ENCODE measurements at regions not wholly inside any gene's neighbourhood (a gene's known extent, or its start where the extent isn't known, plus 50 kb on each side); places are given as distances from the start of the nearest gene placed in this dataset.

DNA sequence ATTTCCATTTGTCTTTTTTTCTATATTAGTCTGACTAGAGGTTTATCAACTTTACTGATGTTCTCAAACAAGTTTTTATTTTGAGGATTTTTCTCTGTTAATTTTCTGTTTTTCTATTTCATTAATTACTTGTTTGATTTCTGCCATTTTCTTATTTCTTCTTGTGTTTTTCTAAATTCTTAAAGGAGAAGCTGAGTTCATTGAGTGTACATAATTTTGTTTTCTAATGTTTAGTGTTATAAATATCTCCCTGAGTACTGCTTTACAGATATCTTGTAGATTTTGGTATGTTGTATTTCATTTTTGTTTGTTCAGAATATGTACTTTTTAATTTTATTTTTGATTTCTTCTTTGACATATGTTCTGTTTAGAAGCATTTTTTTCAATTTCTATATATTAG, 1404.3 kb upstream of the MIR17HG start:
- intact Hi-C loops (cut with DNase I) = no loop called here
- ATAC-seq (no peak), DNase-seq (ENCODE audit: low spot score) (no peak)

DNA sequence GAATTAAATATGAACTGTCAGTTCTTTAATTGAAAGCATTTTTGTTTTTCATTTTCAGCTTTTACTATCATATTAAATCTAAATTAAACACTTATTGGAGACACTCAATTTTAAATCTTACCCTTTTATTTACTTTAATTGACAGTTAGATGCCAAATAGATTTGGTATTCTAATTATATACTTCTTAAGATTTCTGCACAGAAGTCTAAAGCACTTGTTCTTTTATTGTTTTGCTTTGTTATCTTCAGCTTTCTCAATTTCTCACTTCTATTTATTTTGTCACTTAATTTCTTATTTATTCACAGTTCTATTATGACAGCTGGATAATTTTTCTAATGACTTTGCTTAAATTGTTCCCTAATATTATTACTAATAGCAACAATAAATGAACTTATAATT, 1397.3 kb upstream of the MIR17HG start:
- intact Hi-C loops (cut with DNase I) = no loop called here
- DNase-seq (ENCODE audit: low spot score) = no peak
- no peak for ATAC-seq

DNA sequence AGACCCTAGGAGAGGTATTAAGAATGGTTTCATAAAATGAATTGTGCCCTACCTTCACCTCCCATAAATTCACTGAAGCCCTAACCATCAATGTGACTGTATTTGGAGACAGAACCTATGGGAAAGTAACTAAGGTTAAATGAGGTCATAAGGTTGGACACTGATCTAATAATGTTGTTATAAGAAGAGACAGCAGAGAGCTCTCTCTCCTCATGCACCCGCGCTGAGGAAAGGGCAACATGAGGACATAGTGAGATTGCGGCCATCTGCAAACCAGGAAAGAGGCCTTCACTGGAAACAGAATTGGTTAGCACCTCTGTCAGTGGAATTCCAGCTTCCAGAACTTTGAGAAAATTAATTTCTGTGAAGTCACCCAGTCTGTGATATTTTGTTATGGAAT, 1396.1 kb upstream of the MIR17HG start:
- DNase-seq (ENCODE audit: low spot score) = no peak
- no peak for ATAC-seq
- intact Hi-C loops (cut with DNase I) = no loop called here

DNA sequence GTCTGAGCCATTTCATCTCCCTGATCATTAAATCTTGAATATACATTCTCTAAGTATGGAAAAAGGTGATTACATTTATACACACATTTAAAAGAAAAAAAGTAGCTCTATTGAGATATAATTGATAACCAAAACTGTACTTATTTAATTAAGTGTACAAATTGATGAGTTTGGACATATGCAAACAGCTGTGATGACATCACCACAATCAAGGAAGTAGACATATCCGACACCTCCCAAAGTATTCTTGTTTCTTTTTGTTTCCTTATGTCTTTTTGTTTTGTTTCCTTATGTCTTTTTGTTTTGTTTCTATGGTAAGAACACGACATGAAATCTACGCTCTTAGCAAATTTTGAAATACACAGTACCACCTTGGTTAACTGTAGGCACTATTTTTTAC, 1393.9 kb upstream of the MIR17HG start:
- no peak for ATAC-seq
- intact Hi-C loops (cut with DNase I) = no loop called here
- no peak for DNase-seq (ENCODE audit: low spot score)

DNA sequence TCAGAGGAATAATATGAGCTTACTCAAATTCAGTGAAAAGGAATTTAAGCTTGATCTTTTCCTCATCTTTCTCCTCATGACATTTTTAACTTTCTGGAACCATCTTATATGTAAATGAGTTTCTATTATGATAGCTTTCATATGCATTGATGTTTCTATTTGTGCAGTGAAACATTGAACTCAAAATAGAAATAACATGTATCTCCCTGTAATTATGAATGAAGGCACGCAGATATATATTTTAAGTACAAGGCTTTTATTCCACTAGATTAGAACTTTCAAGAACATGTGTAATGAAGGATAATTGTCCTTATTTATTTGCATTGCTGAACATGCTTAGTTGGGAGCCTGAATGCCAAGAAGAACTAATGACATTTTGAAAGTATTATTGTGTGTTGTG, 1391.7 kb upstream of the MIR17HG start:
- DNase-seq (ENCODE audit: low spot score) = no peak
- intact Hi-C loops (cut with DNase I) = no loop called here
- ATAC-seq = no peak

DNA sequence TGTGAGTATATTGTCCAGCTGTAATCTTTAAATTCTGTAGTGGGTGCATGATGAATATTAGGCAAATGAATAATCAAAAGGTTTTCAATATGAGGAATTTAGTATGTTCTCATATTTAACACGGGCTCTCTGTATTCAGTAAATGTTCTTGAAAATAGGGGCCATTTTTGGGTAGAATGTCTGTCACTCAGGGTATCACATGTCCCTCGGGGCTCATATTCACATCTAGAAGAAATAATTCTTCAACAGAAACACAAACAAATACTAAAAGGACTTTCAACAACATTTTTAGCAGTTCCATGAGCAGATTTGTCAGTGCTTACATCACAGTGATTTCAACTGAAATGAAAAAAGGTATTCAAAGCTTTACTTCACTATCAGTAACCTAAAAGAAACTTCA, 1388.4 kb upstream of the MIR17HG start:
- intact Hi-C loops (cut with DNase I) = no loop called here
- no peak for DNase-seq (ENCODE audit: low spot score)
- ATAC-seq = no peak

DNA sequence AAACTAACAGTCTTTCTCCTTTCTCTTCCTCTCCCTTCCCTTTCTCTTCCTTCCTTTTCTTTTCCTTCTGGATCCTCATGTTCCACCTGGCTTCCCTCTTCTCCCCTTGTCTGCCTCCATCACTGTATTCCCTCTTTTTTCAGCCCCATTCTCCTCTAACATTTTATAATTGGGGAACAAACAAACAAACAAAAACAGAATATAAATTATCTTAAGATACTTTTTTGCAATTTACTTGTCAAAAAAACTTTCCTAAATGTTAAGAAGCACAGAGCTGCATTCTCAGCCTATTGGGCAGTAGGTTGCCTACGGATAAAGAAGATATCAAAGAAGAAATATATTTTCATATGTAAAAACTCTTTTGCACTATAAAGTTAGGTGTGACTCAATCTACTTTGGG, 1382.2 kb upstream of the MIR17HG start:
- DNase-seq (ENCODE audit: low spot score) (no peak), ATAC-seq (no peak)
- intact Hi-C loops (cut with DNase I) = no loop called here

DNA sequence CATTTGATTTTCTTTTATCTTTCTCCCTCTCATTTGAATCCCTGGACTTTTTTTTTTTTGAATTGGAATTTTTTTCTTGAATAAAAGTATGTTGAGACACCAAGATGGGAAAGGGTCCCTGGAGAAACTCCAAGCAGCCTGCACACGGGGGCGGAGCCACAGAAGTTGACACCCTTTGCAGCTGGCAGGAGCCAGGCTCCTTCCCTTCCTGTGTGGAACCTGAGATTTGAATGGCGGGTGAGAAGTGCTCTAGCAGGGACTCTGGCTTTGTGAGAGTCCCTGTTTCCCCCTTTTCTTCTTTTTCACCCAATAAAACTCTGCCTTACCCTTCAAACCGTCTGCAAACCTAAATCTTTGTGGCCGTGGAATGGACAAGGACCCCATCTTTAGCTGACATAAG, 1381.0 kb upstream of the MIR17HG start:
- intact Hi-C loops (cut with DNase I) = no loop called here
- DNase-seq (ENCODE audit: low spot score) = no peak
- ATAC-seq = no peak

DNA sequence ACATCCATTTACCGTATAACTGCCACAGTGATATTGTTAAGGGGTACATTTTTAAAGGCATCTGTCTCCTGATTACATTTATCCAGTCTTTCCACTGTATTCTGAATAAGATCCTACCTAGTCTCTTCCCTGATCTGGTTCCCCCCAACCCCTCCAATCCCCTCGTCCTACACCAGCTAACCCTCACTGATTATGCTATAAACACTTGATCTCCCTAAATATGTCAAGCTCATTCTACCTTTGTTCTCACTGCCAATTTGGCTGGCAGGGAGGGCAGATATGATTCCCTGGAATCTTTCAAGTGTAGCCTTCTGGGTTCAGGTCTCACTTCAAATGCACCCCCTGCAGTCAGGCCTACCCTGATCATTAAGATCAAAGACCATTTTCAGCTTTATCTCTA, 1379.8 kb upstream of the MIR17HG start:
- ATAC-seq = no peak
- intact Hi-C loops (cut with DNase I) = no loop called here
- no peak for DNase-seq (ENCODE audit: low spot score)

DNA sequence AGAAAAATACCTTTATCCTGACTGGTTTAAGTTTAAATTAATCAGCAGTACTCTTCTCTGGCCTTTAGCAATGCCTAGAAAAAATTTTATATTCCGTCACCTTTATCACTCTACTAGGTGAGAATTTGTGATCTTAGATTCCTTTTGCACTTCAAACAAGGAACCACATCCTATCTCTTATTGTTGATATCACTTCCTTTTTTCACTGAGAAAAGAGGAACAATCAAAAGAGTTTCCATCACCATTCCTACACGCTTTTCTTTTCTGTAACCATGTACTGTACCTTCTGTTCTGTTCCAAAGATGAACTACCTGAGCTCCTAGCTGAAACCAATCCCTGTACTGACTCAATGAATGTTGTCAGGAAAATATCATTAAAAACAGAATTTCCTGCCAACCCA, 1379.0 kb upstream of the MIR17HG start:
- no peak for DNase-seq (ENCODE audit: low spot score)
- no peak for ATAC-seq
- intact Hi-C loops (cut with DNase I) = no loop called here

DNA sequence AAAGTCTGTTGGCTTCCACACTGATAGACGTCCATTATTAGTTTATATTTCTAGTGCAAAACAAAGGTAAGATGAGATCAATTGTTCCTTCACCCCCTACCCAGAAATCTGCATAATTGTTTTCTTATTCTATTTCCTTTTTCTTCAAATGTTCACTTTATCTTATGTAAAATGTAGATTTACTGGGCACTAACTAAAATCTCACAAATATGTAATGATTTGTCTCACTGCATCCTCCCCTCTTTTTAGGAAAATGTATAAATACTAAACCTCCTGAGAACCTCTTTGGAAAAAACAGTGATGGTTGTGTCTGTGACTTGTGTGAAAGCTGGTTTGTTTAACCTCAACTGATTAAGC, 1377.2 kb upstream of the MIR17HG start:
- ATAC-seq = no peak
- no peak for DNase-seq (ENCODE audit: low spot score)

DNA sequence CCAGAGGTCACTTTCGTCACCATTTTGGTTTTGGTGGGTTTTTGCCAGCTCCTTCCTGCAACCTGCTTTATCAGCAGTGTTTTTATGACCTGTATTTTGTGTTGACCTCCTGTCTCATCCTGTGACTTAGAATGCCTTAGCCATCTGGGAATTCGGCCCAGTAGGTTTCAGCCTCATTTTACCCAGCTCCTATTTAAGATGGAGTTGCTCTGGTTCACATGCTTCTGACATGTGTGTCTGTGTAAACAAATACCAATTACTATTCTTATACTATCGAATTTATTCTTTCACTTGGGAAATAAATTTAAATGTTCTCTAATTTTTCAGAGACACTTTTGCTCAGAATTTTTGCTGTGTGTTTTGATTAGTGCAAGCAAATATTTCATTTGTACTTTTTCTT, 1370.3 kb upstream of the MIR17HG start:
- intact Hi-C loops (cut with DNase I) = no loop called here
- DNase-seq (ENCODE audit: low spot score) (no peak), ATAC-seq (no peak)

More for the DNA sequence above, 1377.2 kb upstream of the MIR17HG start:
- intact Hi-C loops (cut with DNase I) = no loop called here

DNA sequence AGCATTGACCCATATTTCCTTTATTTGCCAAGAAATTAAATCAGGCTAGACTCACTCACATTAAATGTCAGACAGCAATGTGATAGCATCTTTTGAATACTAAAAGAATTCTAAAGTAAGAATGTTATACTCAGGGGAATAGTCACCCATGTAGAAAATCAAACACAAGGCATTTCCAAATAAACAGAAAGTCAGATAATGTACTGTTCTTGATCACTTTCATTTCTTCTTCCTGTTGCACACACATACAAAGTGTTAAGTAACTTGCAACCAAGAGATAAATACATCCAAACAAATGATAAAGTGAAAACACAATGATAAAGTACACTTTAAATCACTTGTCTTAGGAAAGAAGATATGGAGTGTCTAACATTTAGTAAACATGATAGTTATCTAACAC, 1366.6 kb upstream of the MIR17HG start:
- no peak for ATAC-seq

DNA sequence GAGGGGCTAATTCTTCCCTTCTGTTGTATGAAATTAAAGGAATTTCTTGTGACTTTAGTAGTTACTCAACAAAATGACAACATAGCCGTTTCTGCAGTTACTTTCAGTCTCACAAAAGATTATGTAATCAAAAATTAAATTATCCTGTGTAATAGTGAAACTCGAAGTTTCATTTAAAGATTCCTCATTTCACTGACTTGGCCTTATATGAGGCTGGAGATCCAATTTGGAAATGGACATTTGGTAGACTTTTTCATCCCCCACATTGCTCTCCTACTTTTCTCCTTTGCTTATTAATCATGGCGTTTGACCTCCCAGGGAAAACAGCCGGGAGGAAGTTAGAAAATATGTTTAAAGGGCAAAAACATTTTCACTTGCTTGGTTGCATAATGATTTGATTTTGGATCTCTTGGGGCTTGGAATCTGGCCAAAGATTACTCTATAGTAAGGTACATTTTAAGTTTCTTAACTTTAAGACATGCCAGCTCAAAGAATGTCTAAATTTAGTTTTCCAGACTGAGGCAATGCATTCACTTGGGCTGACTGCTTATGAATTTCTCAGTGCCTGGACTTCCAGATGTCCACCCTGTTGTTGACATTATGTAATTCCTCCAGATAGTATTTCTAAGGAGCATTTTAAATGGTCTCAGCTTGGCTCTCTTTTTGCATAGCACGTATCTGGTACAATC, 1364.9 kb upstream of the MIR17HG start:
- intact Hi-C loops (cut with DNase I) = no loop called here
- no peak for DNase-seq (ENCODE audit: low spot score)
- peak; percentile 28 for ATAC-seq

More for the DNA sequence above, 1366.6 kb upstream of the MIR17HG start:
- intact Hi-C loops (cut with DNase I) = no loop called here
- DNase-seq (ENCODE audit: low spot score) = no peak

DNA sequence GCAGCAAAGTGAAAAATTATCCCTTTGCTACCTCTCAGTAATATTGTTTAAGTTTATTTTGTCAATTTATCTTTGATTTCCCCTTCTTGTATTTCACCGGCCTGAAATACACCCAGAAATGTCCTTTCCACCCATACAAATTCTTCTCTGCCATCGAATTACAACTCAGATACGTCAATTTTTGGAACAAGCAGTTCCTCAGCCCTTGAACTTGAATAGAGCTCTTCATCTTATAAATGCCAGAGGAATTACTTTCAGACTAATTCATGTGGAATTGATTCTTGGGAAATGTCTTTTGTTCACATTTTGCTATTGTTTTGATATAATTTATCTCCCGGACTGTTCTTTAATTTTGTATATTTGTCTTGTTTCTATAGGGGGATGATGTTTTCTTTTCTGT, 1359.3 kb upstream of the MIR17HG start:
- DNase-seq (ENCODE audit: low spot score) (no peak), ATAC-seq (no peak)
- intact Hi-C loops (cut with DNase I) = no loop called here

DNA sequence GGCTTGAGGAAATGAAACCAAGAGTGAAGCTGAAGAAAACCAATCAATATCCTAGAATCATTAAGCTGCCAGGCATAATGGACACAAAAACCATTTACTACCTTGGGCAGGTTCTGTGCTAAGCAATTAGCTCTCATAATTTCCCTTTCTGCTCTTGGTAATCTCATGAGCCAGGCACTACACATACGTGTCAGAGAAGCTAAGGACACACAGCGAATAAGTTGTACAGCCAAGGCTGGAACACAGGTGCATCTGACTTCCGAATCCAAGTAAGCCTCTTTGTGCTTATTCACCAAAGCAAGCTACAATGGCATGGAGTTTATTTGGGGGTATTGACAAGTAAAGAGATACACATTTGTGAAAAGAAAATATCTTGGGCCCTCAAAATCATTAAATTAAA, 1343.9 kb upstream of the MIR17HG start:
- DNase-seq (ENCODE audit: low spot score) = no peak
- ATAC-seq = no peak
- intact Hi-C loops (cut with DNase I) = no loop called here

DNA sequence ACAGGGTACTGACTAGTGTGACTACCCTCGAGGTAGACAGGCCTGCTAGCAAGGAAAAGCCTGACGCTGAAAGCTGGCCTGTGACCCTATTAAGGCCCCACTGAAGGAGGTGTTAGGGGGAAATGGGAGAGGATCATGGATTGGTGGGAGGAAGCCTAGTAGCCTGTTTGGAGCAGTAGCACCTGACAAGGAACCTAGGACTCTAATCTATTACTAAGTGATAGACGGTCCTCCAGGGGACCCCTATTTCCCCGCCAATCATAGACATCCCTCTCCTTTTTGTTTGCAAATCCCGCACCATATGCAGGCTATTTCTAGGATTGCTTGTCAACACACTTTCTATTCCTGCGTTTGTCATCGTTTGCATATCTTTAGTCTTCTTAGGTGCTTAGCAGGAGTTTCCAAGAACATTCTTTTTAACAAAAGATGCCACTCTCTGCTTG, 1338.8 kb upstream of the MIR17HG start:
- intact Hi-C loops (cut with DNase I) = no loop called here
- DNase-seq (ENCODE audit: low spot score) (no peak), ATAC-seq (no peak)

DNA sequence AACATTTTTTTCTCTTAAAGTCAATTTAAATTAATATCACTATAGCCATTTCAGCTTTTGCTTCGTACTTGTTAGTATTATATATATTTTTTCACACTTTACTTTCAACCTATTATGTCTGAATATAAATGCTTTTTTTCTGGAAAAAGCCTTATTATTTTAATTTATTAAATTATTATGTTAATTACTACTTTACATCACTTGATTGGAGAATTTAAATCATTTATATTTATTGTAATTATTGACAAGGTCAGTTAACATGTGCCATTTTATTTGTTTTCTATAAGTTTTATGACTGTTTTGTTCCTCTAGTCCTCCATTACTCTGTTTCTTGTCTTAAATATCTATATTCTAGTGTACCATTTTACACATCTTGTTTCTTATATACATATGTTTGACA, 1333.4 kb upstream of the MIR17HG start:
- intact Hi-C loops (cut with DNase I) = no loop called here
- DNase-seq (ENCODE audit: low spot score) = no peak
- ATAC-seq = no peak

DNA sequence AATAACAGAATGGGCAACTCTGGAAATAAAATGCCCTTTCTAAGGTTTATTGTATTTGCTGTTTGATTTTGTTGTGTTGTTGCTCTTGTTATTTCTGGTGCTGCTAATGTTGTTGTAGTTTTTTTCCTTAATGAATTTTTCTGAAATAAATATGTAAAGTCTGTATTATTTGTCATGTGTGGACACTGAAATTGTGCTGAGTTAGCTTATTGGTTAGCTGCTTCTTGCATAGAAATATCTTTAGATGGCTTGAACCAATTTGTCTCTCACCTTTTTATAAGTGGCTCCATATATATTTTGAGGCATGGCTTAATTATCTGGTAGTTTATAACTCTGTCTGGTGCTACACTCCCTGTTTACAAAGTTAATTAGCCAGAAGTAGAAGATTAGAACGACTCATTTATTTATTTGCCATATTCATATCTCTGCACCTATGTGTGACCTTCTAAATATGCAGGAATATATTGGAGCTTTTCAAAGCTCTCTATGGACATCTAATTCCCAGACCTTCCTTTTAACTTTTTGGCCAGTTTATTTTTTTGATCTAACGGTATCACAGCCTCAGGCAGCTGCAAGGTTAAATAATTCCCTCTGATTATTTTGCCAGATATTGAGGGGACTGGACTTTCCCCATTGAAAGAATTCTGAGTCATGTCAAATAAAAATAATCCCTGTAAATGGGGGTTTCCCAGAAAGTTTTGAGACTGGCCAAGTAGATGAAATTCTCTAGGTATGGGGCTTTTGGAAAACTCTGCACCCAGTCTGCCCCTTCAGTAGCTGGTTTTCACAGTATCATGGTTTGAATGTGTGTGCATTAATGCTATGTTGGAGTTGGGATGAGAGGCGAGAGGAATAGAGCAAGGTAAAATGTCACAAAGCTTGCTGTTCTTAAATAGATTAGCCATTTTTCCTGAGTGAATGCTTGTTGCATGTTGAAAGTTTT, 1331.7 kb upstream of the MIR17HG start:
- no peak for DNase-seq (ENCODE audit: low spot score)
- ATAC-seq = no peak
- intact Hi-C loops (cut with DNase I) = no loop called here

DNA sequence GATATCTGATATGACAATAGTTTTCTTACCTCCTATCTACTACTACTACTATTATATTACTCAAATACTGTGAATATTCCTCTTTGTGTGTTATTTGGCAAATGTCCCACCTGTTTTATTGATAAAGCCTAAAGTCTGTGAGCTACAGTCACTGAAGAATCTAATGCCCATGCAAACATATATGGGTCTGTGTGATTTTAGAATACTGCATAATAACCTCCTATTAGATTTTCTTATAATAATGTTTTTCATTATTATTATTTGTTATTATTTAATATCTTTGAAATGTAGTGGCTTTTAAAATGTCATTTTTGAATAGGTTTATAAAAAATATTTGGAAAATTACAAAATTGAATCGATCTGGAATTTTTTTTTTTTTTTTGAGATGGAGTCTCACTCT, 1330.8 kb upstream of the MIR17HG start:
- ATAC-seq (no peak), DNase-seq (ENCODE audit: low spot score) (no peak)
- intact Hi-C loops (cut with DNase I) = no loop called here

Data from sciatic nerve (tissue), 2 donors.